ENCODE measurements at regions not wholly inside any gene's neighbourhood (a gene's known extent, or its start where the extent isn't known, plus 50 kb on each side); places are given as distances from the start of the nearest gene placed in this dataset.

DNA sequence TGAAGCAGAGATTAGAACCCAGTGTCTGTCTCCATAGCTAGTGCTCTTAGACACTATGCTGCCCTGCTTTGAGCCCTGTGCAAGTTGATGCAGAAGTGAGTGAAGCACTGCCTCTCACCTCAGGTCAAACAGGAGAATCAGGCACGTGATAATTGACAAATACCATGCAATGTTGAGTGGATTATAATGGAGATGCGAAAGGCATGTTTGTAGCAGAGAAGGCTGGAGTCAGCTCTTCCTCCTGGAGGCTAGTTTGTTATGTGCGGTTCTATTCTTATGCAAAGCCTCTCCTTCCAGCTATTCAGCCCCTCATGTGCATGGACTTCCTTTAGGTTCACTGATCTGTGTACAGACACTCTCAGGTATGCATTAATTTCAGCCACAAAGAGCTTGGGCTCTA is 108.5 kb downstream of the MANEA start:
- TF ChIP-seq, protein P1, sequence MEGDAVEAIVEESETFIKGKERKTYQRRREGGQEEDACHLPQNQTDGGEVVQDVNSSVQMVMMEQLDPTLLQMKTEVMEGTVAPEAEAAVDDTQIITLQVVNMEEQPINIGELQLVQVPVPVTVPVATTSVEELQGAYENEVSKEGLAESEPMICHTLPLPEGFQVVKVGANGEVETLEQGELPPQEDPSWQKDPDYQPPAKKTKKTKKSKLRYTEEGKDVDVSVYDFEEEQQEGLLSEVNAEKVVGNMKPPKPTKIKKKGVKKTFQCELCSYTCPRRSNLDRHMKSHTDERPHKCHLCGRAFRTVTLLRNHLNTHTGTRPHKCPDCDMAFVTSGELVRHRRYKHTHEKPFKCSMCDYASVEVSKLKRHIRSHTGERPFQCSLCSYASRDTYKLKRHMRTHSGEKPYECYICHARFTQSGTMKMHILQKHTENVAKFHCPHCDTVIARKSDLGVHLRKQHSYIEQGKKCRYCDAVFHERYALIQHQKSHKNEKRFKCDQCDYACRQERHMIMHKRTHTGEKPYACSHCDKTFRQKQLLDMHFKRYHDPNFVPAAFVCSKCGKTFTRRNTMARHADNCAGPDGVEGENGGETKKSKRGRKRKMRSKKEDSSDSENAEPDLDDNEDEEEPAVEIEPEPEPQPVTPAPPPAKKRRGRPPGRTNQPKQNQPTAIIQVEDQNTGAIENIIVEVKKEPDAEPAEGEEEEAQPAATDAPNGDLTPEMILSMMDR (IDR thresholded peaks at IDR 0.05), result no peak
- no peak for TF ChIP-seq POLR2A (IDR thresholded peaks at IDR 0.05)

All from body of pancreas (tissue), 4 donors.